RWPE1 (cell line): ENCODE measurements at regions not wholly inside any gene's neighbourhood (a gene's known extent, or its start where the extent isn't known, plus 50 kb on each side); places are given as distances from the start of the nearest gene placed in this dataset.

ENCODE experiments used
- CTCF ChIA-PET: fragments of 350-600 bp; sonication (Branson Sonifier 250); formaldehyde crosslinking; extraction: SDS; loops from one replicate; lab custom pipeline; 2021; lab: Yijun Ruan, JAX
- POLR2A ChIA-PET: fragments of 400-600 bp; formaldehyde crosslinking; extraction: SDS; loops from one replicate; lab custom pipeline; 2020; ENCODE audit warnings: antibody characterized with exemption; ENCODE audit not compliant: low non-redundant PET; lab: Yijun Ruan, JAX
- DNase-seq: peaks from one replicate; pipeline ENCODE4 v3.0.0; 2012; ENCODE audit warnings: low spot score
- H3K27ac ChIP-seq: fragments of 450-650 bp; 2 replicates; pipeline ENCODE4 v1.5.1; 2017
- TF ChIP-seq, protein P1 (sequence below): fragments of 450-650 bp; conservative IDR thresholded peaks from 2 replicates; pipeline ENCODE4 v1.5.1; 2017; ENCODE audit warnings: low read depth, mild to moderate bottlenecking

DNA sequence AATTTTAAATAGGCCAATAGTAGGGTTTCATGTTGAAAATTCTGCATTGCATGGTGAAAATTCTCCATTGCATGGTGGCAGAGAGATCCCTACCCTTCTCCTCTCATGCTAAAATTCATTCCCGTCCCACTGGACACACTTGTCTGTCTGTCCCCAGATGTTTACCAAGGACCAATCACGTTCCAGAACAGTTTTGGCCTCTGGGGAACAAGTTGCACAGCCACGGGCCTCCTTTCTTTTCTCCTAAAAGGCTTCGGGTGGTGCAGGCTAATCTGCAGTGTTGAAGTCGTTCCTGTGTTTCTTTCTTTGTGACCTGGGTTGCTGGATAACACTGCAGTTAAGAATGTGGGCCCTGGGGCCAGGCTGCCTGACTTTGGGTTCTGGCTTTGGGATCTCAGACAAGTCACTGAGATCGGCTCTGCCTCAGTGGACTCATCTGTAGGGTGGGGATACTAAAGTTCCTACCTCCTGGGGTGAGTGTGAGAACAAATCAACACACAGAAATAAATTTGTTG lies 113.1 kb upstream of the FAM204A start:
- TF ChIP-seq, protein P1, sequence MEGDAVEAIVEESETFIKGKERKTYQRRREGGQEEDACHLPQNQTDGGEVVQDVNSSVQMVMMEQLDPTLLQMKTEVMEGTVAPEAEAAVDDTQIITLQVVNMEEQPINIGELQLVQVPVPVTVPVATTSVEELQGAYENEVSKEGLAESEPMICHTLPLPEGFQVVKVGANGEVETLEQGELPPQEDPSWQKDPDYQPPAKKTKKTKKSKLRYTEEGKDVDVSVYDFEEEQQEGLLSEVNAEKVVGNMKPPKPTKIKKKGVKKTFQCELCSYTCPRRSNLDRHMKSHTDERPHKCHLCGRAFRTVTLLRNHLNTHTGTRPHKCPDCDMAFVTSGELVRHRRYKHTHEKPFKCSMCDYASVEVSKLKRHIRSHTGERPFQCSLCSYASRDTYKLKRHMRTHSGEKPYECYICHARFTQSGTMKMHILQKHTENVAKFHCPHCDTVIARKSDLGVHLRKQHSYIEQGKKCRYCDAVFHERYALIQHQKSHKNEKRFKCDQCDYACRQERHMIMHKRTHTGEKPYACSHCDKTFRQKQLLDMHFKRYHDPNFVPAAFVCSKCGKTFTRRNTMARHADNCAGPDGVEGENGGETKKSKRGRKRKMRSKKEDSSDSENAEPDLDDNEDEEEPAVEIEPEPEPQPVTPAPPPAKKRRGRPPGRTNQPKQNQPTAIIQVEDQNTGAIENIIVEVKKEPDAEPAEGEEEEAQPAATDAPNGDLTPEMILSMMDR: no peak
- POLR2A ChIA-PET: no interaction called here
- no peak for DNase-seq
- no peak overlapping the region for H3K27ac ChIP-seq
- CTCF ChIA-PET: no interaction called here

DNA sequence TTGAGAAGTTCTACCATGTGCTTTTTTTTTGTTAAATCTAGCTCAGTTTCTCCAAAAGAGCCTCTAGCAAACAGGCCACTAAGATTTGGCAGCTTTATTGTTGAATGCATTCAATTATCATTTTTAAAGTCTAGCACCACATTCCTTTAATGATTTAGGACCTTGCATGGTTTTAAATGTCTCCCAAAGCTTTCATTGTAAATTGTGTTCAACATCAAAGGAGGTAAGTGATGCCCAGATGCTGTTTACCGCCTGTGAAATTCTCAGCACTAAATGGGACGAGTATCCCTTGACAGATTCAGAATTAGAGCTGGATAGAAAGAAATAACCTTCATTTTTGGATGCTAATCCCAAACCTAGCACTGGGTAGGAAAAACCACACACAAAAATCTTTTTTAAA lies 112.1 kb upstream of the FAM204A start:
- no peak overlapping the region for H3K27ac ChIP-seq
- ChIA-PET POLR2A (no interaction called here), CTCF (no interaction called here)
- TF ChIP-seq, protein P1: no peak
- no peak for DNase-seq

GRCh38 chr10:118452098-118452497 lies 110.0 kb upstream of the FAM204A start:
- TF ChIP-seq, protein P1: no peak
- POLR2A ChIA-PET: no interaction called here
- CTCF ChIA-PET: no interaction called here
- no peak for DNase-seq
- H3K27ac ChIP-seq: no peak overlapping the region

DNA sequence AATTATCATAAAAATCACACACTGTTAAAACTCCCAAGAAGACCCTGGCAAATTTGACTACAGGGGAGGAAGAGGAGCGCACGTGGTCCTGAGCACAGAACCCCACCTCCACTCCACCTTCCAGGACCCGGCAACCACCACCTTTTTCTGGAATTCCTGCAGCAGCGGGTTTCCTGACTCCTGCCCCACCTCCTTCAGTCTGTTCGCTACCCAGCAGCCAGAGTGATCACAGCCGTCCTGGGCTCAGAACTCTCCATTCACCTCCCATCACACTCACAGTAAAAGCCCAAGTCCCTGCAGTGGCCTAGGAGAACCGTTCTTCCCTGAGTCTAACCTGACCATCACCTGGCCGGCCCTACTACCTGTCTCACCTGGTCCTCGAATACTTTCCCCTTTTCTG lies 107.4 kb upstream of the FAM204A start:
- no peak overlapping the region for H3K27ac ChIP-seq
- ChIA-PET POLR2A (no interaction called here), CTCF (interaction anchor here (2.1 kb wide), 1 partner anchor 10 kb away, joined by 12 read pairs; no protein-coding TSS in a partner anchor)
- DNase-seq: no peak
- TF ChIP-seq, protein P1: no peak

GRCh38 chr10:118448744-118449143 lies 106.6 kb upstream of the FAM204A start:
- CTCF ChIA-PET: interaction anchor here (0.6 to 2.6 kb wide), 2 partner anchors 11 to 120 kb away, joined by 3 to 13 read pairs; no protein-coding TSS in a partner anchor
- no peak for DNase-seq
- no peak overlapping the region for H3K27ac ChIP-seq
- TF ChIP-seq, protein P1: no peak
- POLR2A ChIA-PET: no interaction called here

- peak; percentile 21 for DNase-seq
- TF ChIP-seq, protein P1: no peak
- CTCF ChIA-PET: interaction anchor here (2.6 kb wide), 1 partner anchor 12 kb away, joined by 13 read pairs; no protein-coding TSS in a partner anchor
- no peak overlapping the region for H3K27ac ChIP-seq
- POLR2A ChIA-PET: no interaction called here
Measured at GRCh38 chr10:118447478-118448270, 105.5 kb upstream of the FAM204A start.
